Coronary artery (tissue), 2 donors: ENCODE measurements at regions not wholly inside any gene's neighbourhood (a gene's known extent, or its start where the extent isn't known, plus 50 kb on each side); places are given as distances from the start of the nearest gene placed in this dataset.

Source experiments
- DNase-seq: peaks from one replicate; pipeline ENCODE4 v3.0.0-alpha.2; 2017; ENCODE audit warnings: low spot score
- H3K27ac ChIP-seq, 2 donors: fragments of 200-600 bp; sonication (generic); one replicate each; pipeline ENCODE4 v1.5.1; 2016 to 2019
- H3K4me3 ChIP-seq: fragments of 200-600 bp; sonication (generic); 2 replicates; pipeline ENCODE4 v1.5.1; 2016; ENCODE audit warnings: mild to moderate bottlenecking, moderate library complexity
- TF ChIP-seq, protein P1 (sequence below): fragments of 200-600 bp; sonication (generic); IDR thresholded peaks from one replicate; pipeline ENCODE4 v1.5.1; 2019; ENCODE audit warnings: antibody characterized with exemption

DNA sequence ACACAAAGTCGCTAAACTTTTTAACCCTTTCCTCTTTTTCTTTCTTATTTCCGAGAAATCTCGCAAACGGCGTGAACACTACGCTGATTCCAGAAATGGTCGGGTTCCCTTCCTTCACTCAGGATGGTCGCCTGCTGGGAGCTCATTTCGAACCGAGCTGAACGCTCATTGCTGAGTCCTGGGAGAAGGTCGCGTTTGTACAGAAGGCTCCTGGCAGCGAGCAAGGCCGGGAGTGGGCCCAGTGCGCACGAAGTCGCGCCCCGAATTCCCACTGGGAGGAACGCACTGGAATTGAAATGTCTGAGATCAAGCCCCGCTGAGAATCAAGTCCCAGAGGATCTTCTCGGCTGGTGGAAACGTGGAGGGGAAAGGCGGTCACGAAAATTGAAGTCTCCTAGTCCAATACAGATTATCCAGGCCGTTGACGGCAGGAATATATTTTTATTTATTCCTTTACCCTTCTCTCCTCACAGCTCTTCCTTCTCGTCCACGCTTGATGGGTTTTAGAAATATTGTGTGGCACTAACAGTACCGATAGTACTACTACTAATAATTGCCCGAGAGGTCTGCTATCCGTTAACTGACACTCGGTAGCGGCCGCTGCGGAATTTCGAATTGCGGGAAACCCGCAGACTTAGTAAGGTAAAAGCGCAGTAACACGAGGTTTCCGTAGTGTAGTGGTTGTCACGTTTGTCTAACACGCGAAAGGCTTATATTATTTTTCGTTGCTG lies 207.2 kb upstream of the ZNF184 start:
- no peak for DNase-seq
- TF ChIP-seq, protein P1, sequence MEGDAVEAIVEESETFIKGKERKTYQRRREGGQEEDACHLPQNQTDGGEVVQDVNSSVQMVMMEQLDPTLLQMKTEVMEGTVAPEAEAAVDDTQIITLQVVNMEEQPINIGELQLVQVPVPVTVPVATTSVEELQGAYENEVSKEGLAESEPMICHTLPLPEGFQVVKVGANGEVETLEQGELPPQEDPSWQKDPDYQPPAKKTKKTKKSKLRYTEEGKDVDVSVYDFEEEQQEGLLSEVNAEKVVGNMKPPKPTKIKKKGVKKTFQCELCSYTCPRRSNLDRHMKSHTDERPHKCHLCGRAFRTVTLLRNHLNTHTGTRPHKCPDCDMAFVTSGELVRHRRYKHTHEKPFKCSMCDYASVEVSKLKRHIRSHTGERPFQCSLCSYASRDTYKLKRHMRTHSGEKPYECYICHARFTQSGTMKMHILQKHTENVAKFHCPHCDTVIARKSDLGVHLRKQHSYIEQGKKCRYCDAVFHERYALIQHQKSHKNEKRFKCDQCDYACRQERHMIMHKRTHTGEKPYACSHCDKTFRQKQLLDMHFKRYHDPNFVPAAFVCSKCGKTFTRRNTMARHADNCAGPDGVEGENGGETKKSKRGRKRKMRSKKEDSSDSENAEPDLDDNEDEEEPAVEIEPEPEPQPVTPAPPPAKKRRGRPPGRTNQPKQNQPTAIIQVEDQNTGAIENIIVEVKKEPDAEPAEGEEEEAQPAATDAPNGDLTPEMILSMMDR, result no peak
- peak overlapping the region; percentile 25 for H3K4me3 ChIP-seq
- no peak overlapping the region for H3K27ac ChIP-seq

DNA sequence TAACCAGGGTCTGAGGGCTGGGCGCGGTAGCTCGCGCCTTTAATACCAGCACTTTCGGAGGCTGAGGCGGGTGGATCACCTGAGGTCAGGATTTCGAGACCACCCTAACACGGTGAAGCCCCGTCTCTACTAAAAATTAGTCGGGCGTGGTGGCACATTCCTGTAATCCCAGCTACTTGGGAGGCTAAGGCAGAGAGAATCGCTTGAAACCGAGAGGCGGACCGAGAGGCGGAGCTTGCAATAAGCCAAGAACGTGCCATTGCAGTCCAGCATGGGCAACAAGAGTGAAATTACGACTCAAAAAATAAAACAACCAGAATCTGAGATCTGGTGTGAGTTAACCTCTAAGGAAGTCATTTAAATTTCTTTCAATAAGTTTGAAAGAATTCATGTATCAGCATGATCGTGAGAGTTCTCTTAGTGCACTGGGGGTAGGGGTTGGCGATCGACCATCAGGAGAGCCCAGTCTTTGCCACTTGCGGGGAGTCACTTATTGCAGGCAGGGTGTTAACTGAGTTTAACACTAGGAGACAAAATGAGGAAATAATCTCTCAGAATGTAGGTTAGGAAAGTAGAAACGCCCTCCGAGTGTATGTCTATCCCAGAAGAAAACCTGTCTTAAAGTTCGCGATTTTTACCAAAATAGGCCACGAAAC lies 206.5 kb upstream of the ZNF184 start:
- Histone ChIP-seq H3K4me3 (no peak overlapping the region), H3K27ac (no peak overlapping the region)
- TF ChIP-seq, protein P1, result no peak
- DNase-seq, result no peak

DNA sequence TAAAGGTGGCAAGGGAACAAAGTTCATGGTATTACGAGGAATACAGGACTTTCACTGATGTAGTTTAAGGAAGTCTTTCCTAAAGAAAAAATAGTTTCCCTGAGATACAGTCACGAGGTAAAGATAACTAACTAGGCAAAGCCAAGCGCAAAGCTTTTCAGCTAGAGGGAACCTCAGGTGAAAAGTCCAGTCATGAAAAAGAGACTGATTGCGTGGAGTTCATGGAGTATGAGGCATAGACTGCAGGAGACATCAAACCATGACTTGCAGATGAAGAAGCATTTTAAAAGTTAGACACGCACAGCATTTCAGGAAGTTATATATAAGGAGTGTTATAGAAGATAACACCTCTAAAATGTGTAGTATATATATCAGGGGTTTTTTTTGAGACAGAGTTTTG lies 205.6 kb upstream of the ZNF184 start:
- no peak for DNase-seq
- no peak overlapping the region for H3K27ac ChIP-seq
- TF ChIP-seq, protein P1, result no peak
- H3K4me3 ChIP-seq, result no peak overlapping the region

DNA sequence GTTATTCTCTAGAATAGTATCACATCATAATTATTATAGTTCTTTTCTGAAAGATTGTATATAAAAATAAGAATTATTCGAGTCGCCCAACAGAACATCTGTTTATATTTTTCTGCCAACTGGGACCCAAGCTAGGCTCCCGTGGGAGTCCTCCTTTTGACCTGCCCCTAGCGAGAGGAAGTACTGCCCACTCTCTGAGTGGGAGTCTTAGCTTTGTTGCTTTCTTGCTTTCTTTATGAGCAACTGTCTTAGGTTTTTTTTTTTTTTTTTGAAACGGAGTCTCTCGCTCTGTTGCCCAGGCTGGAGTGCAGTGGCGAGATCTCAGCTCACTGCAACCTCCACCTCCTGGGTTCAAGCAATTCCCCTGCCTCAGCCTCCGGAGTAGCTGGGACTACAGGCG lies 202.0 kb upstream of the ZNF184 start:
- DNase-seq, result no peak
- H3K27ac ChIP-seq, result no peak overlapping the region
- no peak overlapping the region for H3K4me3 ChIP-seq
- TF ChIP-seq, protein P1, result no peak

DNA sequence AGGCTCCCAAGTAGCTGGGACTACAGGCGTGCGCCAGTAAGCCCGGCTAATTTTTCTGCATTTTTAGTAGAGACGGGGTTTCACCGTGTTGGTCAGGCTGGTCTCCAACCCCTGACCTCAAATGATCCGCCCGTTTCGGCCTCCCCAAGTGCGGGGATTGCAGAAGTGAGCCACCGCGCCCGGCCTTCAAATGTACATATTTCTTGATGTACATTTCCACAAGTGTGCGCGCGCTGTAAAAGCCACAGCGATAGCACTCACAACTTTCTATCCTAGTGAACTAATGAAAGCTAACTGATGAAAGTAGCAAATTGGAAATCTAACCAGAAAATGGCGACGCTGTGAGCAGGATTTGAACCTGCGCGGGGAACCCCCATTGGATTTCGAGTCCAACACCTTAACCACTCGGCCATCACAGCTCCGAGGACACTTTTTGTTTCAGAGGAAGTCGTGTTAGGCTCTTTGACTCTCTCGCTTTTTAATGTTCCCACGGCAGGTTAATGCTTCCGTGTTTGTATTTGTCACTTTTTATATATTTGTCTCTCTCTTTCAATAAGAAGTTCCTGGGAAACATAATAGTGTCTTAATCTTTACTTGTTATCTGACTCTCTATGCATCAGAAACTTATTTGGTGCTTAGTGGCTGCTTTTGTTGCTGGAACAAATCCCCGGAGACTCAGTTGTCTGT lies 199.4 kb upstream of the ZNF184 start:
- TF ChIP-seq, protein P1, result no peak
- DNase-seq, result no peak
- peak overlapping the region; percentile 11 for H3K4me3 ChIP-seq
- no peak overlapping the region for H3K27ac ChIP-seq

DNA sequence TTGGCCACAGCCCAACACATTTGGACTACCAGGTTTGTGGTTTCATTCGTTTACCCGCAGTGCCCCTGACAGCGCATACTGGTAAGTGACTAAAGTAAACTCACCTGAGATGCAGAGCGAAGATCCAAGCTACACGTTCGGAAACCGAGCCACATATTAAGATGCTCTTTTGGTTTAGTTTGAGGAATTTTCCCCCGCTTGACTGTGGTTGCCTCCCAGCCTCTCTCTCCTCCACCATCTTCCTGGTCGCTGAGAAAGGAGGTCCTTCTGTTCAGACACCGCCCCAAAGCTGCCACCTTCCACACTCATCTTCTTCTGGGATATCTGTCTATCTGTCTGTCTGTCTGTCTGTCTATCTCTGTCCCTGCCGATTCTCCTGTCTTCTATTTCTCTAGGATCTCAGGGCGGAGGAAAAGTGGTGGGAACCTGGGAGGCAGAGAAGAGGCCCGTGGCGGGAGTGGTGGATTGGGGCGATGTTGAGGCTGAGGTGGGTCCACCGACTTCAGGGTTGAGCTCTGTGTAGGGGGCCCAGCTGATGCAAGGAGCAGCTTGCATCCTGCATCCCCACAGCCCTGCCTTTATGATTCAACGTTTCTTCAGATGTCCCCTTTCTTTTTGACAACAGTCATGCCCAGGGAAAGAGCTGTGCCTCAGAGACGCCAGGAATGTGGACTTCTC lies 196.9 kb upstream of the ZNF184 start:
- no peak overlapping the region for H3K27ac ChIP-seq
- DNase-seq, result no peak

More for the DNA sequence above, 196.9 kb upstream of the ZNF184 start:
- peak overlapping the region; percentile 36 for H3K4me3 ChIP-seq
- TF ChIP-seq, protein P1, result no peak
